ENCODE measurements at regions not wholly inside any gene's neighbourhood (a gene's known extent, or its start where the extent isn't known, plus 50 kb on each side); places are given as distances from the start of the nearest gene placed in this dataset.

DNA sequence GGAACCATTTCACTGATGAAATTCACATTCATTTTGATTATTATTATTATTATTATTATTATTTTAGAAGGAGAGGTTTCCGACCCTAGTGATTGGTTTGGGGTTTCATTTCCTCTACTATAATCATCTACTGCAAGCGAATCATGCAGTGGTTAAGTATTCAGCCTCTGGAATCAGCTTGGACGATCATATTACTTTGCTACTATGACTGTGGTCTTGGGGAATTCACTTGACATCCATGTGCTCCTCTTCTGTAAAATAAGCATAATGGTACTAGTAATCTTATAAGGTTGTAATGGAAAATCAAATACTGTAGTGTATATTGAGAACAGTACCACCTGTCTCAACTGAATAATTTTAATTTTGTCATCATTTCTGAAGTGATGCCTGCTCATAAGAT is 132.1 kb upstream of the SLC4A4 start:
- BruUV-seq (replicated peaks) = no TSS peak
- POLR2A ChIA-PET (ENCODE audit: unreplicated experiment) = no interaction called here

DNA sequence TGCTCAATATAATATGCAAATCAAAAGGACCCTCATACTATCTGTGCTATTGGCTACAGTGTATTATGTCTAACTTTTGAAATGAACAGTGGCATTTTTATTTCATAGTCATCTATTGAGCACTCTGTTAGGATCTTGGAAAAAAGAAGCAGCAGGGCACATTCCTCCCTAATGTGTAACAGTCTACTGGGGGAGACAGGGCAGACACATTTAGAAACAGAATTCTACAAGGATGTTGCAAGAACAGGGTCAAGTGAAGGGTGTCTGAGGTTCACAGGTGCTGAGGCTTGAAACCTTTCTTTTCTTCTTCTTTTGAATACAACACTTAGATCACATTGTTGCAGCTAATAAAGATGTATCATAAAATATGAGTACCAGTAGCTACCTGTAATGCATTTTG is 129.7 kb upstream of the SLC4A4 start:
- BruUV-seq (replicated peaks) = no TSS peak
- intact Hi-C loops (cut with micrococcal nuclease; ENCODE audit: unreplicated experiment) = no loop called here
- TF ChIP-seq, protein P1, sequence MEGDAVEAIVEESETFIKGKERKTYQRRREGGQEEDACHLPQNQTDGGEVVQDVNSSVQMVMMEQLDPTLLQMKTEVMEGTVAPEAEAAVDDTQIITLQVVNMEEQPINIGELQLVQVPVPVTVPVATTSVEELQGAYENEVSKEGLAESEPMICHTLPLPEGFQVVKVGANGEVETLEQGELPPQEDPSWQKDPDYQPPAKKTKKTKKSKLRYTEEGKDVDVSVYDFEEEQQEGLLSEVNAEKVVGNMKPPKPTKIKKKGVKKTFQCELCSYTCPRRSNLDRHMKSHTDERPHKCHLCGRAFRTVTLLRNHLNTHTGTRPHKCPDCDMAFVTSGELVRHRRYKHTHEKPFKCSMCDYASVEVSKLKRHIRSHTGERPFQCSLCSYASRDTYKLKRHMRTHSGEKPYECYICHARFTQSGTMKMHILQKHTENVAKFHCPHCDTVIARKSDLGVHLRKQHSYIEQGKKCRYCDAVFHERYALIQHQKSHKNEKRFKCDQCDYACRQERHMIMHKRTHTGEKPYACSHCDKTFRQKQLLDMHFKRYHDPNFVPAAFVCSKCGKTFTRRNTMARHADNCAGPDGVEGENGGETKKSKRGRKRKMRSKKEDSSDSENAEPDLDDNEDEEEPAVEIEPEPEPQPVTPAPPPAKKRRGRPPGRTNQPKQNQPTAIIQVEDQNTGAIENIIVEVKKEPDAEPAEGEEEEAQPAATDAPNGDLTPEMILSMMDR (conservative IDR thresholded peaks at IDR 0.05) = no peak
- TF ChIP-seq EZH2 (IDR thresholded peaks at IDR 0.05; ENCODE audit: low read depth) = no peak
- Histone ChIP-seq H3K36me3 (ENCODE audit: low read depth) (no peaks in the 10 kb centered on the region), H3K4me1 (replicated peaks; ENCODE audit: insufficient read depth) (no peaks in the 10 kb centered on the region), H4K20me1 (ENCODE audit: insufficient read depth) (no peaks in the 10 kb centered on the region), H2AFZ (no peak overlapping the region), H3K27ac (no peak overlapping the region), H3F3A (ENCODE audit: insufficient read depth, low read depth) (no peaks in the 10 kb centered on the region), H3K9me3 (ENCODE audit: insufficient read depth, low read depth) (no peaks in the 10 kb centered on the region), H3K27me3 (ENCODE audit: insufficient read depth, low read depth) (no peaks in the 10 kb centered on the region), H3K9me2 (ENCODE audit: insufficient read depth) (no peaks in the 10 kb centered on the region), H3K4me3 (no peak overlapping the region), H3K79me2 (ENCODE audit: low read depth) (no peaks in the 10 kb centered on the region), H3K4me2 (no peak overlapping the region)
- CTCF ChIA-PET = no interaction called here
- POLR2A ChIA-PET (ENCODE audit: unreplicated experiment) = no interaction called here
- DNase-seq = no peak

More for the DNA sequence above, 132.1 kb upstream of the SLC4A4 start:
- H2AFZ ChIP-seq = no peak overlapping the region
- H3K4me3 ChIP-seq = no peak overlapping the region
- no peaks in the 10 kb centered on the region for H3K36me3 ChIP-seq (ENCODE audit: low read depth)
- TF ChIP-seq EZH2 (IDR thresholded peaks at IDR 0.05; ENCODE audit: low read depth) = no peak
- CTCF ChIA-PET = no interaction called here
- intact Hi-C loops (cut with micrococcal nuclease; ENCODE audit: unreplicated experiment) = no loop called here
- no peaks in the 10 kb centered on the region for H3K9me3 ChIP-seq (ENCODE audit: insufficient read depth, low read depth)
- H3K4me2 ChIP-seq = no peak overlapping the region
- no peaks in the 10 kb centered on the region for H3K9me2 ChIP-seq (ENCODE audit: insufficient read depth)
- H3F3A ChIP-seq (ENCODE audit: insufficient read depth, low read depth) = no peaks in the 10 kb centered on the region
- no peaks in the 10 kb centered on the region for H3K4me1 ChIP-seq (replicated peaks; ENCODE audit: insufficient read depth)
- H3K27me3 ChIP-seq (ENCODE audit: insufficient read depth, low read depth) = no peaks in the 10 kb centered on the region
- H3K27ac ChIP-seq = no peak overlapping the region
- no peaks in the 10 kb centered on the region for H3K79me2 ChIP-seq (ENCODE audit: low read depth)
- H4K20me1 ChIP-seq (ENCODE audit: insufficient read depth) = no peaks in the 10 kb centered on the region
- no peak for DNase-seq

DNA sequence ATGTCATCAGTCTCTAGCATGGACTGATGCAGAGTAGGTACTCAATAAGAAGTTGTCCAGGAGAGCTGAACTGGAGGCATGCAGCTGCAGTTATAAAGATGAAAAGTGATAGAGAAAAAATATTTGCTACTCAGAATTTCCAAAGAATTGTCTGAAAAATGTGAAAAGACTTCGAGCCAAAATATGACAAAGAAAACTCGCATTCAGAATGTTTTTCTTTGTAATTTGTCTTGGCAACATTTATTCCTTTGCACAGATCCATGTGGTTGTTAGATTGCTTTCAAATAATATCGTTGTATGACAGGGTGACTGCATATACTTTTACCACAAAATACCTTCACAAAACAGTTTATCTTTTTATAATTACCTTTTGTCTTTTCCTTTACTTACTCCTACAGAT is 128.0 kb upstream of the SLC4A4 start:
- no peaks in the 10 kb centered on the region for H3F3A ChIP-seq (ENCODE audit: insufficient read depth, low read depth)
- no peak overlapping the region for H2AFZ ChIP-seq
- ChIA-PET CTCF (no interaction called here), POLR2A (ENCODE audit: unreplicated experiment) (interaction anchor here (0.6 kb wide), 1 partner anchor 49 kb away, joined by 3 read pairs; no protein-coding TSS in a partner anchor)
- no peaks in the 10 kb centered on the region for H3K4me1 ChIP-seq (replicated peaks; ENCODE audit: insufficient read depth)
- no peak overlapping the region for H3K4me2 ChIP-seq
- no peaks in the 10 kb centered on the region for H3K9me3 ChIP-seq (ENCODE audit: insufficient read depth, low read depth)
- H3K27me3 ChIP-seq (ENCODE audit: insufficient read depth, low read depth) = no peaks in the 10 kb centered on the region
- no peak overlapping the region for H3K4me3 ChIP-seq
- TF ChIP-seq, protein P1 (conservative IDR thresholded peaks at IDR 0.05) = no peak
- no peak for TF ChIP-seq EZH2 (IDR thresholded peaks at IDR 0.05; ENCODE audit: low read depth)
- intact Hi-C loops (cut with micrococcal nuclease; ENCODE audit: unreplicated experiment) = no loop called here
- no peak for DNase-seq
- H3K79me2 ChIP-seq (ENCODE audit: low read depth) = no peaks in the 10 kb centered on the region
- no peaks in the 10 kb centered on the region for H4K20me1 ChIP-seq (ENCODE audit: insufficient read depth)
- H3K36me3 ChIP-seq (ENCODE audit: low read depth) = no peaks in the 10 kb centered on the region
- no peak overlapping the region for H3K27ac ChIP-seq
- BruUV-seq (replicated peaks) = no TSS peak
- H3K9me2 ChIP-seq (ENCODE audit: insufficient read depth) = no peaks in the 10 kb centered on the region

DNA sequence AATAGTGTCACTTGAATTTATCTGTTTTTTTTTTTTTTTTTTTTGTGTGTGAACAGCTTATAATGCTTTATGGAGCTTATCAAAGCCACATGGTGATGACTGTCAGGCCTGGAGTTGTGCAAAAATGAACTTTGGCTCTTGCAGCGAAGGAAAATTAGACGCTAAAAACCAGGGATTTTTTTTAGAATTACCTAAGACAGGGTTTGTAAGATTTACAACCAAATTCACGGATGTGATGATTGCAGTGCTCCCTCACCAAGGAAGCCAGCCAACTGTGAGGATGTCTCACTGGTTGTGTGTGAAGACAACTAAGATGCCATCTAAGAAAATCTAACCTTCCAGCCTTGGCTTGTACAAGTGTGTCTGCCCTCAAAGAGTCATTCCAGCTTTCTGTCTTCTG is 127.1 kb upstream of the SLC4A4 start:
- Histone ChIP-seq H3K4me3 (no peak overlapping the region), H3K9me3 (ENCODE audit: insufficient read depth, low read depth) (no peaks in the 10 kb centered on the region), H3K9me2 (ENCODE audit: insufficient read depth) (no peaks in the 10 kb centered on the region), H3K4me1 (replicated peaks; ENCODE audit: insufficient read depth) (no peaks in the 10 kb centered on the region), H3K27me3 (ENCODE audit: insufficient read depth, low read depth) (no peaks in the 10 kb centered on the region), H4K20me1 (ENCODE audit: insufficient read depth) (no peaks in the 10 kb centered on the region), H3K79me2 (ENCODE audit: low read depth) (no peaks in the 10 kb centered on the region), H2AFZ (no peak overlapping the region), H3K36me3 (ENCODE audit: low read depth) (no peaks in the 10 kb centered on the region), H3F3A (ENCODE audit: insufficient read depth, low read depth) (no peaks in the 10 kb centered on the region), H3K4me2 (no peak overlapping the region), H3K27ac (no peak overlapping the region)
- TF ChIP-seq, protein P1 (conservative IDR thresholded peaks at IDR 0.05) = no peak
- TF ChIP-seq EZH2 (IDR thresholded peaks at IDR 0.05; ENCODE audit: low read depth) = no peak
- intact Hi-C loops (cut with micrococcal nuclease; ENCODE audit: unreplicated experiment) = no loop called here
- ChIA-PET POLR2A (ENCODE audit: unreplicated experiment) (no interaction called here), CTCF (no interaction called here)
- no TSS peak for BruUV-seq (replicated peaks)
- no peak for DNase-seq

Data from PC-9 (cell line).